Osteocyte (in vitro differentiated cells): ENCODE measurements at regions not wholly inside any gene's neighbourhood (a gene's known extent, or its start where the extent isn't known, plus 50 kb on each side); places are given as distances from the start of the nearest gene placed in this dataset.

ENCODE experiments used
- DNase-seq: peaks from one replicate; pipeline ENCODE4 v3.0.0; 2021; ENCODE audit warnings: mixed read lengths; ENCODE audit not compliant: unreplicated experiment; ENCODE audit errors: extremely low spot score
- H3K27ac Mint-ChIP-seq: one replicate; pipeline ENCODE4 v1.8.0; 2021; ENCODE audit warnings: mild to moderate bottlenecking, mixed read lengths; ENCODE audit not compliant: unreplicated experiment
- H3K27me3 Mint-ChIP-seq: one replicate; pipeline ENCODE4 v1.8.0; 2021; ENCODE audit warnings: mixed read lengths; ENCODE audit not compliant: unreplicated experiment
- H3K36me3 Mint-ChIP-seq: one replicate; pipeline ENCODE4 v1.8.0; 2021; ENCODE audit warnings: mixed read lengths; ENCODE audit not compliant: unreplicated experiment
- H3K4me1 Mint-ChIP-seq: one replicate; pipeline ENCODE4 v1.8.0; 2021; ENCODE audit warnings: mixed read lengths; ENCODE audit not compliant: unreplicated experiment
- H3K4me3 Mint-ChIP-seq: one replicate; pipeline ENCODE4 v1.8.0; 2021; ENCODE audit warnings: mild to moderate bottlenecking, moderate library complexity, mixed read lengths; ENCODE audit not compliant: unreplicated experiment
- H3K9me3 Mint-ChIP-seq: one replicate; pipeline ENCODE4 v1.8.0; 2021; ENCODE audit warnings: mixed read lengths; ENCODE audit not compliant: unreplicated experiment
- CTCF ChIP-seq: fragments of 200-600 bp; sonication (generic); IDR thresholded peaks from 2 replicates; pipeline ENCODE4 v1.5.0; 2021; ENCODE audit warnings: antibody characterized with exemption, mild to moderate bottlenecking, moderate library complexity

- Mint-ChIP-seq H3K4me1 (peaks cover 8% of the 10 kb centered on the region), H3K27ac (no peak overlapping the region), H3K9me3 (no peaks in the 10 kb centered on the region), H3K4me3 (no peak overlapping the region), H3K27me3 (peaks cover 7% of the 10 kb centered on the region), H3K36me3 (no peaks in the 10 kb centered on the region)
- no peak for DNase-seq
- TF ChIP-seq CTCF, result no peak
These were observed 93.7 kb downstream of the TDRD15 start for GRCh38 chr2:21217442-21217841.

GRCh38 chr2:21220930-21221329, 97.2 kb downstream of the TDRD15 start:
- H3K27ac Mint-ChIP-seq, result no peak overlapping the region
- peaks cover 8% of the 10 kb centered on the region for H3K4me1 Mint-ChIP-seq
- DNase-seq, result no peak
- peaks cover 7% of the 10 kb centered on the region for H3K27me3 Mint-ChIP-seq
- TF ChIP-seq CTCF, result no peak
- no peaks in the 10 kb centered on the region for H3K9me3 Mint-ChIP-seq
- no peak overlapping the region for H3K4me3 Mint-ChIP-seq
- no peaks in the 10 kb centered on the region for H3K36me3 Mint-ChIP-seq

GRCh38 chr2:21223618-21224017, 99.8 kb downstream of the TDRD15 start:
- Mint-ChIP-seq H3K27me3 (peaks cover 7% of the 10 kb centered on the region), H3K9me3 (no peaks in the 10 kb centered on the region), H3K36me3 (no peaks in the 10 kb centered on the region), H3K4me1 (peaks cover 8% of the 10 kb centered on the region), H3K27ac (no peak overlapping the region), H3K4me3 (no peak overlapping the region)
- DNase-seq, result no peak
- no peak for TF ChIP-seq CTCF

- peaks cover 4% of the 10 kb centered on the region for H3K4me1 Mint-ChIP-seq
- no peak for DNase-seq
- no peaks in the 10 kb centered on the region for H3K9me3 Mint-ChIP-seq
- no peak for TF ChIP-seq CTCF
- no peaks in the 10 kb centered on the region for H3K27me3 Mint-ChIP-seq
- H3K36me3 Mint-ChIP-seq, result no peaks in the 10 kb centered on the region
- H3K4me3 Mint-ChIP-seq, result no peak overlapping the region
- no peak overlapping the region for H3K27ac Mint-ChIP-seq
These were observed 104.5 kb downstream of the TDRD15 start for GRCh38 chr2:21228041-21228895.

- TF ChIP-seq CTCF, result no peak
- Mint-ChIP-seq H3K4me1 (peaks cover 4% of the 10 kb centered on the region), H3K36me3 (no peaks in the 10 kb centered on the region), H3K9me3 (no peaks in the 10 kb centered on the region), H3K4me3 (no peak overlapping the region), H3K27ac (no peak overlapping the region), H3K27me3 (no peaks in the 10 kb centered on the region)
- DNase-seq, result no peak
These were observed 105.5 kb downstream of the TDRD15 start for GRCh38 chr2:21229302-21229701.
